ENCODE measurements at regions not wholly inside any gene's neighbourhood (a gene's known extent, or its start where the extent isn't known, plus 50 kb on each side); places are given as distances from the start of the nearest gene placed in this dataset.

DNA sequence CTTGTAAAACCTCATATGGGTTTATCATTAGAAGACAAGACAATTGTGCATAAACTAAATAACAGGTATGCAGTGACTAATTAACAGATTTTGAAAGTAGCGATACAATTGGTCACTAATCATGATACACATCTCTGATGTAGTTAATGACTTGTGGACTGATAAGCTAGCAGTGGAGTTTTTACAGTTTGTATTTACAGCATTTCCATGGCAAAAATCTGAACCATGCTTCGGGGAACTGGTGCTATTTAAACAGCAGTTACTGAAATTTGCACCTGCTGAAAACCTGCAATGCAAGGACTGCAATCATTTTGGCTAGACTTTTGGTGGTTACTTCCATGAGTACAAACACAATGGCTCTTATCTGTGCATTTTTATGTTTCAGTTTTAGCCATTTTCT is 471.2 kb downstream of the RERGL start:
- WGBS, 5 donors: 74 to 85% (median 76%) methylated on average over 2 of the region's 2 CpGs
- DNase-seq: no peak
- peaks cover 0 to 22% (median 17%) of the 10 kb centered on the region in 8 donors for H3K9me3 ChIP-seq
- no peaks in the 10 kb centered on the region for H3K4me1 ChIP-seq
- no peak overlapping the region for H3K27ac ChIP-seq
- no peaks in the 10 kb centered on the region for H3K27me3 ChIP-seq (replicated peaks in 1 of 7)
- no peak overlapping the region for H3K4me3 ChIP-seq
- intact Hi-C loops (cut with DNase I; ENCODE audit: low total_unique reads): no loop called here
- no peak for TF ChIP-seq POLR2AphosphoS5 (IDR thresholded peaks at IDR 0.05)
- TF ChIP-seq POLR2A (IDR thresholded peaks at IDR 0.05): no peak
- TF ChIP-seq, protein P1, sequence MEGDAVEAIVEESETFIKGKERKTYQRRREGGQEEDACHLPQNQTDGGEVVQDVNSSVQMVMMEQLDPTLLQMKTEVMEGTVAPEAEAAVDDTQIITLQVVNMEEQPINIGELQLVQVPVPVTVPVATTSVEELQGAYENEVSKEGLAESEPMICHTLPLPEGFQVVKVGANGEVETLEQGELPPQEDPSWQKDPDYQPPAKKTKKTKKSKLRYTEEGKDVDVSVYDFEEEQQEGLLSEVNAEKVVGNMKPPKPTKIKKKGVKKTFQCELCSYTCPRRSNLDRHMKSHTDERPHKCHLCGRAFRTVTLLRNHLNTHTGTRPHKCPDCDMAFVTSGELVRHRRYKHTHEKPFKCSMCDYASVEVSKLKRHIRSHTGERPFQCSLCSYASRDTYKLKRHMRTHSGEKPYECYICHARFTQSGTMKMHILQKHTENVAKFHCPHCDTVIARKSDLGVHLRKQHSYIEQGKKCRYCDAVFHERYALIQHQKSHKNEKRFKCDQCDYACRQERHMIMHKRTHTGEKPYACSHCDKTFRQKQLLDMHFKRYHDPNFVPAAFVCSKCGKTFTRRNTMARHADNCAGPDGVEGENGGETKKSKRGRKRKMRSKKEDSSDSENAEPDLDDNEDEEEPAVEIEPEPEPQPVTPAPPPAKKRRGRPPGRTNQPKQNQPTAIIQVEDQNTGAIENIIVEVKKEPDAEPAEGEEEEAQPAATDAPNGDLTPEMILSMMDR (IDR thresholded peaks at IDR 0.05 in 8 of 11, conservative IDR thresholded peaks at IDR 0.05 in 3 of 11): no peak
- no peaks in the 10 kb centered on the region for H3K36me3 ChIP-seq

DNA sequence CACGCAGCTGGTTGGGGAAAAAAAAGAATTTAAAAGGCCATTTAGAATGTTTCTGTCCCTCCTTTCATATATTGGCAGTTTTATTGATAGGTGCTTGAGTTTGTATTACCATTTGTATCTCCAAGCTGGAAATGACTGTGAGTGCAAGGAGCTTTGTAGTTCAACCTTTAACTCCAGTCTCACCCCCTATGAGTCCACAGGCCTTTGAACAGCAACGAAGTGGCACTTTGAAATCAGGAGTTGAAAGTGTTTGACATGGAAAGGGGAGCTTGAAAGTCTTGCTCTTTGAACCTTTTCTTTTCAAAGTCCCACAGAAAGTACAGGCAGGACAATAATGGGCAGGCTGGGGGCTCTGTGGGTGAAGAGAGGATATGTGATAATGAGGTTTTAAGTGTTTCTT is 480.3 kb downstream of the RERGL start:
- 35 to 51% (median 42%) methylated on average over 2 of the region's 2 CpGs for WGBS, 5 donors

DNA sequence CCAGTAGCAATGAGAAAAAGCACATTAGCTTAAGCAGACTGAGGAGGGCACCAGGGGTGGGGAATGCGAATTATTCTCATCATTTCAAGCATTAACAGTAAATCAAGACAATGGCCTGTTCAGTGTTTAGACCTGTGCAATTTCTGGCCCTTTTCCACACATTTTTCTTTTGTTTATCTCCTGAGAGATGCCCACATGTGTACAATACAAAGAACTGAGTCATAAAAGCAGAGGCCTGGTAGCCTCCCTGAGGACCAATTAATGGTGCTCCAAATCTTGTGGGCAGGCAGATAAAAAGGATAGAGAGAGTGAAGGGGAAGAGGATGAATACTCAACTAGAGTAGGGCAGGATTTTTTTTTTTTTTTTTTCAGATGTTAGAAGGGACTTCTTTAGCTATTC is 480.8 kb downstream of the RERGL start:
- no peaks in the 10 kb centered on the region for H3K36me3 ChIP-seq
- H3K27ac ChIP-seq: no peak overlapping the region
- intact Hi-C loops (cut with DNase I; ENCODE audit: low total_unique reads): no loop called here
- H3K27me3 ChIP-seq (replicated peaks in 1 of 7): no peaks in the 10 kb centered on the region
- H3K4me1 ChIP-seq: no peaks in the 10 kb centered on the region
- TF ChIP-seq POLR2A (IDR thresholded peaks at IDR 0.05): no peak
- TF ChIP-seq, protein P1 (IDR thresholded peaks at IDR 0.05 in 8 of 11, conservative IDR thresholded peaks at IDR 0.05 in 3 of 11): no peak
- no peak for TF ChIP-seq POLR2AphosphoS5 (IDR thresholded peaks at IDR 0.05)
- H3K4me3 ChIP-seq: no peak overlapping the region
- WGBS, 5 donors: 44 to 85% (median 68%) methylated on average over 1 of the region's 1 CpG
- no peaks in the 10 kb centered on the region for H3K9me3 ChIP-seq
- no peak for DNase-seq

More for the DNA sequence above, 480.3 kb downstream of the RERGL start:
- H3K36me3 ChIP-seq: no peaks in the 10 kb centered on the region
- H3K9me3 ChIP-seq: no peaks in the 10 kb centered on the region
- no peaks in the 10 kb centered on the region for H3K4me1 ChIP-seq
- intact Hi-C loops (cut with DNase I; ENCODE audit: low total_unique reads): no loop called here
- no peaks in the 10 kb centered on the region for H3K27me3 ChIP-seq (replicated peaks in 1 of 7)
- no peak overlapping the region for H3K4me3 ChIP-seq
- TF ChIP-seq, protein P1 (IDR thresholded peaks at IDR 0.05 in 8 of 11, conservative IDR thresholded peaks at IDR 0.05 in 3 of 11): no peak
- TF ChIP-seq POLR2A (IDR thresholded peaks at IDR 0.05) (no peak), POLR2AphosphoS5 (IDR thresholded peaks at IDR 0.05) (no peak)
- DNase-seq: no peak
- H3K27ac ChIP-seq: no peak overlapping the region

DNA sequence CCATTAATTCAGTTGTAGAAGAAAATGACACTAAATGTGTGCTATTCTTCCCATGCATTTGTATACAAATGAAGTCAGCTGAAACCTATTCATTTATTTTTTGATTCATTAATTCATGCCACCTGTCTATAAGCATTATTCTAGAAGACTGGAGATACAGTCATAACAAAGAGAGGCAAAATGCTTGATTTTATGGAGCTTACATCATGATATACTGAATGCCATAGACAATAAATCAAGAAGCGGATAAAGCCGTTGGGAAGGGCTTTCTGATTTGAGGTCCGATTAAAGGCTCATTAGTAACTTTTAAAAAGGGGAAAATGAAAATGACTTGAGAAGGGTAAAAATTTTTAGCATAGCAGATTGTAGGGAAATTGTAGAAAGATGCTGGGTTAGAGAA is 494.9 kb downstream of the RERGL start:
- Histone ChIP-seq H3K27me3 (replicated peaks in 1 of 7) (no peaks in the 10 kb centered on the region), H3K9me3 (no peaks in the 10 kb centered on the region), H3K36me3 (no peaks in the 10 kb centered on the region), H3K4me3 (no peak overlapping the region), H3K4me1 (no peaks in the 10 kb centered on the region), H3K27ac (no peak overlapping the region)
- 90 to 97% (median 93%) methylated on average over 3 of the region's 3 CpGs for WGBS, 5 donors
- intact Hi-C loops (cut with DNase I; ENCODE audit: low total_unique reads): no loop called here
- TF ChIP-seq POLR2A (IDR thresholded peaks at IDR 0.05) (no peak), POLR2AphosphoS5 (IDR thresholded peaks at IDR 0.05) (no peak)
- TF ChIP-seq, protein P1 (IDR thresholded peaks at IDR 0.05 in 8 of 11, conservative IDR thresholded peaks at IDR 0.05 in 3 of 11): no peak
- DNase-seq: no peak

Data from spleen (tissue), 11 donors.